OCI-LY1 (cell line): ENCODE measurements at regions not wholly inside any gene's neighbourhood (a gene's known extent, or its start where the extent isn't known, plus 50 kb on each side); places are given as distances from the start of the nearest gene placed in this dataset.
"Not testable (repeated sequence)": the region's sequence is repeated elsewhere in the genome, so short reads cannot be mapped to it uniquely, and the experiment has no call there.

ENCODE experiments used
- H2AFZ ChIP-seq: fragments of 200-600 bp; sonication (generic), shearing (Covaris generic); 2 replicates; pipeline ENCODE4 v1.6.0; 2014; ENCODE audit warnings: antibody characterized with exemption, mild to moderate bottlenecking, low read length
- H3F3A ChIP-seq: fragments of 200-600 bp; sonication (generic), shearing (Covaris generic); 2 replicates; pipeline ENCODE4 v1.6.0; 2014; ENCODE audit warnings: mild to moderate bottlenecking, antibody characterized with exemption, low read length, moderate library complexity; ENCODE audit not compliant: insufficient read depth
- H3K27ac ChIP-seq: fragments of 200-600 bp; sonication (generic); 2 replicates; pipeline ENCODE4 v1.5.1; 2014; ENCODE audit warnings: low read length, mixed run types, mild to moderate bottlenecking, low read depth; ENCODE audit not compliant: poor library complexity, severe bottlenecking
- H3K27me3 ChIP-seq: fragments of 200-600 bp; sonication (generic); 2 replicates; pipeline ENCODE4 v1.6.0; 2014; ENCODE audit warnings: antibody characterized with exemption, mild to moderate bottlenecking, low read length, moderate library complexity; ENCODE audit not compliant: insufficient read depth
- H3K36me3 ChIP-seq: fragments of 200-600 bp; sonication (generic); 2 replicates; pipeline ENCODE4 v1.6.1; 2014; ENCODE audit warnings: mild to moderate bottlenecking, antibody characterized with exemption, low read length, moderate library complexity, mixed read lengths; ENCODE audit not compliant: insufficient read depth
- H3K4me1 ChIP-seq: fragments of 200-600 bp; sonication (generic); 2 replicates; pipeline ENCODE4 v1.5.1; 2014; ENCODE audit warnings: mild to moderate bottlenecking, low read length, moderate library complexity; ENCODE audit not compliant: insufficient read depth, severe bottlenecking
- H3K4me2 ChIP-seq: fragments of 200-600 bp; sonication (generic), shearing (Covaris generic); 2 replicates; pipeline ENCODE4 v1.6.1; 2014; ENCODE audit warnings: low read length
- H3K4me3 ChIP-seq: fragments of 200-600 bp; sonication (generic); 2 replicates; pipeline ENCODE4 v1.5.1; 2014; ENCODE audit warnings: low read length, low read depth, mild to moderate bottlenecking, mixed read lengths; ENCODE audit not compliant: poor library complexity, severe bottlenecking
- H3K79me2 ChIP-seq: fragments of 200-600 bp; shearing (Covaris generic); 2 replicates; pipeline ENCODE4 v1.6.1; 2016; ENCODE audit warnings: mixed run types, low read length, mixed read lengths; ENCODE audit not compliant: insufficient read depth
- H3K9ac ChIP-seq: fragments of 200-600 bp; sonication (generic), shearing (Covaris generic); 2 replicates; pipeline ENCODE4 v1.6.1; 2014; ENCODE audit warnings: mild to moderate bottlenecking, low read length, mixed read lengths
- H3K9me2 ChIP-seq: fragments of 200-600 bp; sonication (generic), shearing (Covaris generic); 2 replicates; pipeline ENCODE4 v1.6.1; 2014; ENCODE audit warnings: low read depth, mild to moderate bottlenecking, low read length, mixed read lengths
- H3K9me3 ChIP-seq: fragments of 200-600 bp; shearing (Covaris generic); 2 replicates; pipeline ENCODE4 v1.6.1; 2014; ENCODE audit warnings: low read length, mixed read lengths
- H4K20me1 ChIP-seq: fragments of 200-600 bp; sonication (generic), shearing (Covaris generic); 2 replicates; pipeline ENCODE4 v1.6.0; 2016; ENCODE audit warnings: mild to moderate bottlenecking, low read length; ENCODE audit not compliant: insufficient read depth
- CTCF ChIP-seq: fragments of 200-600 bp; sonication (generic), shearing (Covaris generic); IDR thresholded peaks from 2 replicates; pipeline ENCODE4 v1.5.1; 2017; ENCODE audit warnings: mild to moderate bottlenecking, antibody characterized with exemption, low read length, moderate library complexity, mixed read lengths
- EZH2 ChIP-seq: fragments of 200-600 bp; sonication (generic), shearing (Covaris generic); IDR thresholded peaks from 2 replicates; pipeline ENCODE4 v1.8.0; 2017; ENCODE audit warnings: borderline replicate concordance, mixed run types, mild to moderate bottlenecking, antibody characterized with exemption, low read length, moderate library complexity, mixed read lengths

DNA sequence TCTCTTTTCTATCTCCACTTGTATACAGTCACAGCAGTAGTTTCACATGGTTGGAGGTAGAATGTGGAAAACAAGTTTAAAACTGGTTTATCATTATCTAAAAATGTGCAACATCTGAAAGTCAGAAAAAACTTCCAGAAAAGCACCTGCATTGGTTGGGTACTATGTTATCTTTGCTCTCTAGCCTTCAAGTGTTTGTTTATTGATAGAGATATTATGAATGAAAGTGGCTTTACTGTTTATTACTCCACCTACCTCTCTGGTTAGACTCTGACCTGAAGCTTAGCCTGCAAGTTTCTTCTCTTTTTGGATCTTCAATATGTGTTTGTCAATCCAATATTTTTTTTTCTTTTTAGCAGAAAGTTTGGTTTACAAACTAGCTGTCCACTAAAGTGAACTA lies 2161.4 kb upstream of the RAG2 start:
- TF ChIP-seq CTCF (no peak), EZH2 (no peak)
- Histone ChIP-seq H3K27ac (no peak overlapping the region), H3K36me3 (no peaks in the 10 kb centered on the region), H3K4me2 (no peak overlapping the region), H3K9me3 (no peaks in the 10 kb centered on the region), H3K9ac (no peak overlapping the region), H3K9me2 (no peaks in the 10 kb centered on the region), H4K20me1 (no peaks in the 10 kb centered on the region), H3K79me2 (no peaks in the 10 kb centered on the region), H3F3A (no peaks in the 10 kb centered on the region), H3K27me3 (no peaks in the 10 kb centered on the region), H2AFZ (no peak overlapping the region), H3K4me3 (no peak overlapping the region), H3K4me1 (no peaks in the 10 kb centered on the region)

DNA sequence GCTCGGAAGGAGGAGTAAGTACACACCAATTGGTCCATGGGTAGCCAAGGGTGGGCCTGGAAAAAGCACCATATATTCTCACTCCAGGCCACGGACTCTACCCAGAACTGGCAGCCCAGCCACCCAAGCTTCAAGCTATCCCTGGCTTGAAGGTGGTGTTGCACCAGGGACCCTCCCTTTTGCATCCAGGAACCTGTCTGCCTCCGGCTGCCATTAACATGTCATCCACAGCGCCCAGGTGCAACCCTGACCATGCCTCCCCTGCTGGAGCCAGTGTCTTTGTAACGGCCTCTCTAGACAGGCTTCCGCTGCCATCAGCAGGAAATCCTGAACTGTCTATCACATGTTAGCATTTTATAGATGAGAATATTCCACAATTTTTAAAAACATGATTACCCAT lies 2158.5 kb upstream of the RAG2 start:
- no peaks in the 10 kb centered on the region for H3K36me3 ChIP-seq
- no peak overlapping the region for H3K27ac ChIP-seq
- H3K9me2 ChIP-seq, result no peaks in the 10 kb centered on the region
- no peaks in the 10 kb centered on the region for H3F3A ChIP-seq
- no peak overlapping the region for H3K9ac ChIP-seq
- no peaks in the 10 kb centered on the region for H3K79me2 ChIP-seq
- H3K9me3 ChIP-seq, result no peaks in the 10 kb centered on the region
- H2AFZ ChIP-seq, result no peak overlapping the region
- H4K20me1 ChIP-seq, result no peaks in the 10 kb centered on the region
- no peak overlapping the region for H3K4me3 ChIP-seq
- H3K4me2 ChIP-seq, result no peak overlapping the region
- H3K4me1 ChIP-seq, result no peaks in the 10 kb centered on the region
- no peaks in the 10 kb centered on the region for H3K27me3 ChIP-seq
- TF ChIP-seq EZH2 (no peak), CTCF (no peak)

DNA sequence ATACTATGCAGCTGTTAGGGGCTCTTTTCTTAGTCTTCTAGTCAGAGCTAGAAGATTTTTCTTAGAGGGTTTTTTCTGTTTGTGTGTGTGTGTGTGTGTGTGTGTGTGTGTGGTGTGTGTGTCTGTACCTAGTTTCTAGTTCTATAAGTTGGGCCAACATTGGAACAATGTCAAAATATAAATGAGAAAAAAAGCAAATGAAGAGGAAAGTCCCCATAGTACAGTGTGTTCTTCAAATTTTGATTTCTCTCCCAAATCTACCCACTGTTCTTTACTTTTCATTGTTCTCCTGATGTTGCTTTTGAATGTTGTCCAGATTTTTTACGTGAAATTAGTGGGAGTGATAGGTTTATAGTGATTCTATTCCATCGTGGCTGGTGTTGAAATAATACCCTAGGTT lies 2153.4 kb upstream of the RAG2 start:
- Histone ChIP-seq H3K4me2 (no peak overlapping the region), H3K9me2 (no peaks in the 10 kb centered on the region), H3K4me1 (no peaks in the 10 kb centered on the region), H4K20me1 (no peaks in the 10 kb centered on the region), H3K4me3 (no peak overlapping the region), H3K27ac (no peak overlapping the region), H3K9me3 (no peaks in the 10 kb centered on the region), H3K9ac (no peak overlapping the region), H2AFZ (no peak overlapping the region), H3K36me3 (no peaks in the 10 kb centered on the region), H3K27me3 (no peaks in the 10 kb centered on the region), H3F3A (no peaks in the 10 kb centered on the region), H3K79me2 (no peaks in the 10 kb centered on the region)
- TF ChIP-seq EZH2 (no peak), CTCF (no peak)

- H3K27ac ChIP-seq, H3K4me1 ChIP-seq, H2AFZ ChIP-seq, H3K4me3 ChIP-seq, H3K9me3 ChIP-seq, H3K27me3 ChIP-seq, H3K36me3 ChIP-seq, H3K9me2 ChIP-seq, H3K4me2 ChIP-seq, H4K20me1 ChIP-seq, H3K9ac ChIP-seq, H3K79me2 ChIP-seq, H3F3A ChIP-seq: not testable (repeated sequence)
Observed at GRCh38 chr11:38746516-38746915, 2148.5 kb upstream of the RAG2 start.
